ENCODE measurements at regions not wholly inside any gene's neighbourhood (a gene's known extent, or its start where the extent isn't known, plus 50 kb on each side); places are given as distances from the start of the nearest gene placed in this dataset.
A peak's percentile ranks its signal among the peaks of the same experiment; 100 is the strongest.

- DNase-seq (ENCODE audit: low read depth) = peak; percentile 73
Measured at GRCh38 chr17:71084219-71084618, 914.9 kb downstream of the KCNJ2 start.

DNA sequence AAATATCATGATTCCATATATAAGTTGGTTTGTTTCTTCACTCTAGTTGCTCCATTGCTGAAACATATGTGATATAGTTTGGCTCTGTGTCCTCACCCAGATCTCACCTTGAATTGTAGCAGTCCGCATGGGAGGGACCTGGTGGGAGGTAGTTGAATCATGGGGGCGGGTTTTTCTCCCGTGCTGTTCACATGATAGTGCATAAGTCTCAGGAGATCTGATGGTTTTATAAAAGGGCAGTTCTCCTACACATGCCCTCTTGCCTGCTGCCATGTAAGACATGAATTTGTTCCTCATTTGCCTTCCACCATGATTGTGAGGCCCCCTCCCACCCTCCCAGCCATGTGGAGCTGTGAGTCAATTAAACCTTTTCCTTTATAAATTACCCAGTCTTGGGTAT lies 915.5 kb downstream of the KCNJ2 start:
- DNase-seq (ENCODE audit: low read depth) = no peak

DNA sequence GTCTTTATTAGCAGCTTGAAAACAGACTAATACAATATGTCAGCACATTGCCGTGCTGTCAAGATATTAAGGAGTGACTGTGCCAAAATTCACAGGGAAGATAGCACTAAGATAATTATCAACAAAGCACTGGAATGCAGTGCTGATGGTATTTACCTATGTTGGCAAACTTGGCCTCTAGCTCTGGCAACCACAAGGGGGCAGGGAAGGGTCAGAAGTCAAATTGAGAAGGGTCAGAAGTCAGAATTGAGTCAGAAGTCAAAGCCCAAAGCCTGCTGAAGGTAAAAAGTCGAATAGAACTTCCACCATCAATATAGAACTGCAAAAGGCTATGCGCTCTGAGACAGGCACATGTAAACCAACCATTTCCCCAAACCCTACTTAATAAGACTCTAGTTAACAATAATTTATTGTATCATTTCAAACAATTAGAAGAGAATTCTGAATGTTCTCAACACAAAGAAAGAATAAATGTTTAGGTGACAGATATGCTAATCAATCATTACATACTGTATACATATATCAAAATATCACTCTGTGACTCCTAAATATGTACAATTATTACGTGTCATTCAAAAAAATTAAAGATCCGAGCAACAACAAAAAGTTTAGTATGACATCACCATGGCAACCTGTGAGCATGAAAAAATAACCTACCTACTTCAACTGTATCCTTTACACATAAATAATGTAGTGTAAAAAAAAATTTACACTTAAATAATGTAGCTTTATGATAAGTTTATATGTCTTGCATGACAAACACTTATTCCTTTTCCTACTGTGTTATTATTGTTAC lies 916.1 kb downstream of the KCNJ2 start:
- peak; percentile 46 for DNase-seq (ENCODE audit: low read depth)

GRCh38 chr17:71089431-71089830 lies 920.1 kb downstream of the KCNJ2 start:
- no peak for DNase-seq (ENCODE audit: low read depth)

GRCh38 chr17:71098071-71098470 lies 928.7 kb downstream of the KCNJ2 start:
- no peak for DNase-seq (ENCODE audit: low read depth)

DNA sequence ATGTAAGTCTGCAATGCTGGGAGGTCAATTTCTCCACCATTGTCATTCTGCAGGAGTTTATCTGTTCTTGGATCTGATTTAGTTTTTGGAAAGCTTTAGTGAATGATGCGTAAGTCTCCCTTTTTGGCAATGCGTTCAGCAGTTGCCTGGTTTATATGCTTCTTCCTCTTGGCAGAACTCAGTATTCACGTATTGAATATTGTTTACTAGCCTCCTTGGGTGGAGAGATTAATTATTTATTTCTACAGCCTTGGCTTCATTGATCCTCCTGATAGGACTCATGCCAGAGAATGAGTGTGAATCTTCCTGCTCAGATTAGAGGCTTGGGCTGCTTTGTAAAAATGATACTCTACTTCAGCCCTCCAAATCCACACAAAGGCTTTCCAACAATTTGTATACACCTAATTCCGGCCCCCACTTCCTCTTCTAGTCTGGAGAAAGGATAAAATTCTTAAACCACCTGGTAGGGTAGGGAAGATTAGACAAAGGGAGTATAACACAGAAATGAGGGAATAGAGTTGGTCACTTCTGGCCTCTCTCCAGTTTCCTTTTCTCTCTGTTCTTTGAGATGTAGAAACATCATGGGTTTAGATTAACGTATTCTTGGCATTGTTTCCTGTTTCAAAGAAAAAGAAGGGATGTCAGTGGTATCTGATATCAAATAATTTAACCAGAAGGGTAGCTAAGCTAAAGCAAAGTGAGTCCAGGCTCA lies 929.8 kb downstream of the KCNJ2 start:
- DNase-seq (ENCODE audit: low read depth) = peak; percentile 26

DNA sequence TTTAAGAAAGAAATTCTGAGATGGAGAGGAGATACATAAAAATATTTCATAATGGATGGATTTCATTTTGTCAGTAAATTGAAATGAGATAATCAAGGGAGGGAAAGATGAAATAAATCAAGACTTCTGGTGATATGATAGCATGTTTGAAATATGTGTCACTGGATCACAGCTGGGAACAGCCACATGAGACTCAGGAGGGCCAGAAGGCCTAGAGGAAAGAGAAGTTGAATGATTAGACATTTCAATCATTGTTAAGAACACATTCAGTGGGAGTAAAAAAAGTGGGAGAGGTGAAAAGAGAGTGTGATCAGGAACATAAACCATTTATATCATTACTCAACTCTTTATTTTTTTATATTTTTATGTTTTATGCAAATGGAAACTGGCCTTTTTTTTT lies 933.4 kb downstream of the KCNJ2 start:
- DNase-seq (ENCODE audit: low read depth) = no peak

DNA sequence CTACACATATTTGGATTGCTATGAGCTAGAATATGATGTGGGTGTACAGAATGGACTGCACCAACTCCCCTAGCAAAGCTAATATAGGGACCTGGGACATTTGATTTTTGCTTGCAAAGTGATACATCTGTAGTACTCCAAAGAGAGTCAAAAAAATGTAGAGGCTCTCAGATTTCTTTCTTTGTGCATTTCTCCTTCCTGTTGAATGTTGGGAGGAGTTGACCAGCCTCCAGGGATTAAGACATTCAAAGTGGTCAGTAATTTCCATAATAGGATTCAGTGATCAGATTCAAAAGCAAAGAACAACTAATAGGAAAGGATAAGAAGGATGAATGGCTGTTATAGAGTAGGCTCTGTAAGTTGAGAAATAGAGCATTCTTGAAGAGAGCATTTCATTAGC lies 934.9 kb downstream of the KCNJ2 start:
- no peak for DNase-seq (ENCODE audit: low read depth)

- peak; percentile 29 for DNase-seq (ENCODE audit: low read depth)
Measured at GRCh38 chr17:71106056-71106455, 936.7 kb downstream of the KCNJ2 start.

GRCh38 chr17:71107136-71107535 lies 937.8 kb downstream of the KCNJ2 start:
- no peak for DNase-seq (ENCODE audit: low read depth)

DNA sequence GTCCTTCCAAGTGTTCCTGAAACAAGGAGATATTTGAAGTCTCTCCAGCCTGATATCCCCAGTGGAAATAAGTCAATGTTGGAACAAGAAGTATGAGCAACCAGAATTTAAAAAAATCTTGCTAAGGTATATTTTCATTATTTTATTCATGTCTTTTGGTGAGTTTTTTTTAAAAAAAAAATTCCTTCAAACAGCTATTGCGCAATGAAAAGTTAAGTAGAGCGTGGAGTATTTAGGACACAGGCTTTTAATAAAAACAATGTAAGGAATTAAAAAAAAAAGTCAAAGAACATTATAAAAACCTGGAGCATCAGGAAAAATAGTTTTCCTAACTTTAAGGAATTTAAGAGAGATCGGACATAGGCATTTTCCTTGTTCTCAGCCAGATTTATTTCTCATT lies 940.4 kb downstream of the KCNJ2 start:
- DNase-seq (ENCODE audit: low read depth) = no peak

- peak; percentile 23 for DNase-seq (ENCODE audit: low read depth)
Measured at GRCh38 chr17:71110326-71110725, 941.0 kb downstream of the KCNJ2 start.

GRCh38 chr17:71111460-71111859 lies 942.1 kb downstream of the KCNJ2 start:
- DNase-seq (ENCODE audit: low read depth) = no peak

DNA sequence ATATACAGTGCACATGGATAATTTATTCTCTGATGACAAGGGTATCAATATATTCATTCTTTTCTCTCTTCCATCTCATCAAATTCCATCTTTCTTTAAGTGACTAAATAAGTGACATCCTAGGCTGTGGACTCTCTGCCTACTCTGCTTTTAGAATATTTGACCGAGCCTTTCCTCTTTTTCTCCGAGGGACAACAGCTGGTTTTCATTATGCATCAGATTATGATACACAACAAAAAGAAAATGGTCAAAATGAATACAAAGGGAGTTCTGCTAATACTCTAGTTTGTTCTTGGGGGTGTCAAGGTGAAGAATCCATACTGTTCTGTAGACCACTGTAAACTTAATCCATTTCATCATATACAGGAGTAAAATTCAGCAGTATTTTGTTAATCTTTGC lies 942.6 kb downstream of the KCNJ2 start:
- peak; percentile 48 for DNase-seq (ENCODE audit: low read depth)

- DNase-seq (ENCODE audit: low read depth) = no peak
Measured at GRCh38 chr17:71113347-71113746, 944.0 kb downstream of the KCNJ2 start.

GRCh38 chr17:71114911-71115668 lies 945.8 kb downstream of the KCNJ2 start:
- no peak for DNase-seq (ENCODE audit: low read depth)

- no peak for DNase-seq (ENCODE audit: low read depth)
Measured at GRCh38 chr17:71115669-71115972, 946.3 kb downstream of the KCNJ2 start.

DNA sequence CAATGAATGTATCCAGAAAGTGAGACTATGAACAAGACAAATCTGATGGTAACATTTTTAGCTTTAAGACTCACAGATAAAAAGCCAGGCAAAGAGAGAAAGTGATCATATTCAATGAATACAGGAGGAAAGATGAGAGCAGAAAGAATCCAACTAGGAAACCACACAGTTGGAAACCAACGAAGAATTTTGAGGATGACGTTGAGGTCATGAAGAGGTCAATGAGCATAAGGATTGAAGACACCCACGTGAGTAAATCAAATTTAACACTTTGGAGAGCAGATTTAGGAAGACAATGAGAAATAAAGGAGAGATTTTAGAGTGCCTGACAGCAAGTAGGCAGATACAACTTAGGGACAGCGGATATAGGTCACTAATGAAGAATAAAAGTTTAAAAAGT lies 948.1 kb downstream of the KCNJ2 start:
- DNase-seq (ENCODE audit: low read depth) = peak; percentile 66

DNA sequence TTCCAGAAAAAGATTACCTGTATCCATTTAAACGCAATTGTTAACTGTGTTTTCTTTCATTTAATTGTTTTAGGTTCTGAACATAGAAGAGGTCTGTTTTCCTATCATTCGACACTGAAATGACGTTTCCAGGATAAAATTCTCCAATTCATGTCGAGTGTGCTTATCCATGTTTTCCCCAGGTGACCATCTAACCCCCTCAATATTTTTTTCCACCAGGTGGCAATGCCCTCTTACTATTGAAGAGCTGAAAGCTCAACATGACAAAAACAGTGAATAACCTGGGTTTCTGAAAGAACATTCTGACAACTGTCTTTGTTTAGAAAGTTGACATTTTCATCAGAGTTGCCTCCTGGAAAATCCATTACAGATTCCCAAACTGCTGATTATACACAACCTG lies 948.7 kb downstream of the KCNJ2 start:
- DNase-seq (ENCODE audit: low read depth) = peak; percentile 61

DNA sequence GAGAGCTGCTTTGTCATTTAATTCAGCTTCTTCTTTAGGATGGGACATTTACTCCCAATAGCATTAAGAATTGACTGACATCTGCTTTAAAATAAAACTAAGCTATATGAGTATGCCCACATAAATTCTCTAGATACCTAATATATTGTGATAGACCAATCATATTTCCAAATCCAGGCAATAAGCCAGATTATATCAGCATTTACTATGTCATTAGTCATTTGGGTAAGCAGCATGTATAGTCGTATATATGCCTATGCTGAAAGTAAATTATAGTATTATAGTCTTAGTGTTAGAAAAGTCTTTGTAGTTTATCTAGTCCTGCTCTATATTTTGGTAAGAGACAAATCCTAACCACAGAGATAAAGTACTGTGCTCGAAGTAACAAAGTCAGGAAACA lies 958.1 kb downstream of the KCNJ2 start:
- DNase-seq (ENCODE audit: low read depth) = no peak

- DNase-seq (ENCODE audit: low read depth) = peak; percentile 37
Measured at GRCh38 chr17:71142333-71142732, 973.0 kb downstream of the KCNJ2 start.

DNA sequence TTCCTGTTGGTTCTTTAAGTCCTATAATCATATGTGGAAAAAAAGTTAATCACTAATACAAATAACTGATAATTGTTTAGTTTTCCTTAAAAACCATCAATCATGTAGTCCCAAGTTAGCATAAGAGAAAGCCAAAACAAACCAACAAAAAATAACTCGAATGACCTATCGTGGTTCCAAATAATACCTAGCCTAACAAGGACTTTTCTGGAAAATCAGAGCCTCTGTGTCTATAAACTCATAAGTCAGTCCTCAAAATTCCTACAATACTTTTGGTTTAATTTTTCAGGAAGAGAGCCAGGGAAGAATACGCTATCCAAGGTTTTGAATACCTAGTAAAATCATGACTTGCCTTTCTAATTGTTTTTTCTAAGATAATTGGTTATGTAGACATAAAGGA lies 975.3 kb upstream of the SOX9 start:
- DNase-seq (ENCODE audit: low read depth) = no peak

DNA sequence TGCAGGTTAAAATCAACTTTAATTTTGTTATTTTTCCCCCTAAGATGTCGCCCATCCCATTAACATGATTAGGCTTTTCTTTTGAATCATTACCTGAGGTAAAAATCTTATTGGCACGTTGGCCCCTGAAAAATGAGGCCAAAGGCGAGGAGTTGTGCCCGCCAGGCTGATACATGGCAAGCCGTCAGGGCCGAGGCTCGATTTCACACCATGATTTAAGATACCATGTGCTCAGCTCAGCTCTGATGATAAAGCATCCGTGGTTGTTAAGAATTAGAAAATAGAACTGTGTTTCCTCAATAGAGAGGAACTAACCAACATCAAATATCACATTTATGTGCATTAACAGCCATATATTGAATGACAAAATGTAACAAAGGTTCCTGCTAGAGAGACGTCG lies 972.9 kb upstream of the SOX9 start:
- DNase-seq (ENCODE audit: low read depth) = no peak

Measured in RPMI7951 (cell line).